Body of pancreas (tissue), 4 donors: ENCODE measurements at regions not wholly inside any gene's neighbourhood (a gene's known extent, or its start where the extent isn't known, plus 50 kb on each side); places are given as distances from the start of the nearest gene placed in this dataset.

ENCODE experiments used
- ATAC-seq: fragments of 150-250 bp; one replicate; pipeline ENCODE4 v1.9.1; 2016
- DNase-seq, 4 donors: peaks; one replicate each; pipeline ENCODE4 v3.0.0-alpha.2; 2019
- H3K27ac ChIP-seq, 4 donors: fragments of 200-600 bp; sonication (generic); 1 replicate in 3 of 4; 2 replicates in 1 of 4; pipeline versions ENCODE4 v1.5.1 to v1.6.1; 2016 to 2019; ENCODE audit warnings: mild to moderate bottlenecking in 1 of 4, mixed read lengths in 1 of 4, moderate library complexity in 1 of 4
- H3K27me3 ChIP-seq, 2 donors: fragments of 200-600 bp; sonication (generic); one replicate each; pipeline ENCODE4 v1.6.0; 2016; ENCODE audit warnings: mild to moderate bottlenecking in 1 of 2
- H3K36me3 ChIP-seq, 2 donors: fragments of 200-600 bp; sonication (generic); replicated peaks in 1 of 2; 2 replicates each; pipeline ENCODE4 v1.5.1; 2016; ENCODE audit warnings: low read depth in 2 of 2; ENCODE audit not compliant: insufficient read depth in 1 of 2
- H3K4me1 ChIP-seq: fragments of 200-600 bp; sonication (generic); one replicate; pipeline ENCODE4 v1.6.0; 2016
- H3K4me3 ChIP-seq, 2 donors: fragments of 200-600 bp; sonication (generic); 1 replicate in 1 of 2; 2 replicates in 1 of 2; pipeline ENCODE4 v1.5.1; 2016 to 2019
- H3K9me3 ChIP-seq, 3 donors: fragments of 200-600 bp; sonication (generic); 1 replicate in 2 of 3; 2 replicates in 1 of 3; pipeline ENCODE4 v1.5.1; 2016
- CTCF ChIP-seq, 7 experiments: fragments of 450-650 bp in 4 of 7; fragments of 200-600 bp in 3 of 7; sonication (generic) in 3 of 7; IDR thresholded peaks; one replicate each; pipeline ENCODE4 v1.5.1; 2016 to 2019; ENCODE audit warnings: antibody characterized with exemption in 7 of 7
- POLR2A ChIP-seq, 3 donors: fragments of 450-650 bp; IDR thresholded peaks; one replicate each; pipeline ENCODE4 v1.6.1; 2016; ENCODE audit warnings: antibody characterized with exemption in 3 of 3, mild to moderate bottlenecking in 2 of 3
- whole genome bisulfite sequencing, 2 donors: methylation state at CpG; one replicate each; pipeline ENCODE4 v1.1.5; 2017; 5-methylcytosine and 5-hydroxymethylcytosine counted together
- intact Hi-C: fragments of 100-400 bp; cut with DNase I; formaldehyde crosslinking; loops from one replicate; pipeline ENCODE4 v1.15.1; 2023

- TF ChIP-seq CTCF (IDR thresholded peaks at IDR 0.05) (no peak), POLR2A (IDR thresholded peaks at IDR 0.05) (no peak)
- Histone ChIP-seq H3K27ac (no peak overlapping the region), H3K4me3 (no peak overlapping the region), H3K4me1 (no peaks in the 10 kb centered on the region), H3K9me3 (no peaks in the 10 kb centered on the region), H3K36me3 (no peaks in the 10 kb centered on the region), H3K27me3 (no peaks in the 10 kb centered on the region)
- WGBS, 2 donors, result 73 to 79% methylated on average over 3 of the region's 3 CpGs
- intact Hi-C loops, result no loop called here
- no peak for ATAC-seq
- DNase-seq, result no peak
Measured at GRCh38 chr18:76594966-76595365, 99.9 kb upstream of the ZNF516 start.

GRCh38 chr18:76593843-76594242 lies 98.8 kb upstream of the ZNF516 start:
- intact Hi-C loops, result no loop called here
- H3K27me3 ChIP-seq, result no peaks in the 10 kb centered on the region
- H3K4me1 ChIP-seq, result no peaks in the 10 kb centered on the region
- ATAC-seq, result no peak
- no peak for TF ChIP-seq POLR2A (IDR thresholded peaks at IDR 0.05)
- no peak for TF ChIP-seq CTCF (IDR thresholded peaks at IDR 0.05)
- no peak overlapping the region for H3K4me3 ChIP-seq
- H3K36me3 ChIP-seq, result no peaks in the 10 kb centered on the region
- no peaks in the 10 kb centered on the region for H3K9me3 ChIP-seq
- no peak overlapping the region for H3K27ac ChIP-seq
- 78% methylated on average over 2 of the region's 2 CpGs for WGBS, 2 donors
- no peak for DNase-seq

GRCh38 chr18:76592981-76593381 lies 97.9 kb upstream of the ZNF516 start:
- no peaks in the 10 kb centered on the region for H3K36me3 ChIP-seq
- ATAC-seq (no peak), DNase-seq (no peak)
- TF ChIP-seq POLR2A (IDR thresholded peaks at IDR 0.05), result no peak
- TF ChIP-seq CTCF (IDR thresholded peaks at IDR 0.05), result peak in 1 of 7 experiments; percentile 3
- H3K27ac ChIP-seq, result no peak overlapping the region
- no peaks in the 10 kb centered on the region for H3K27me3 ChIP-seq
- no peaks in the 10 kb centered on the region for H3K9me3 ChIP-seq
- WGBS, 2 donors, result 9 to 17% methylated on average over 10 of the region's 10 CpGs
- H3K4me1 ChIP-seq, result no peaks in the 10 kb centered on the region
- no peak overlapping the region for H3K4me3 ChIP-seq
- intact Hi-C loops, result no loop called here

- Histone ChIP-seq H3K9me3 (no peaks in the 10 kb centered on the region), H3K36me3 (no peaks in the 10 kb centered on the region), H3K27ac (no peak overlapping the region), H3K27me3 (no peaks in the 10 kb centered on the region), H3K4me3 (no peak overlapping the region), H3K4me1 (no peaks in the 10 kb centered on the region)
- TF ChIP-seq POLR2A (IDR thresholded peaks at IDR 0.05) (no peak), CTCF (IDR thresholded peaks at IDR 0.05) (no peak)
- ATAC-seq (no peak), DNase-seq (no peak)
- 76 to 77% methylated on average over 6 of the region's 6 CpGs for WGBS, 2 donors
- intact Hi-C loops, result no loop called here
Measured at GRCh38 chr18:76592096-76592495, 97.1 kb upstream of the ZNF516 start.

- ATAC-seq, result no peak
- intact Hi-C loops, result no loop called here
Measured at GRCh38 chr18:76589866-76590265, 94.8 kb upstream of the ZNF516 start.

More at GRCh38 chr18:76589866-76590265, 94.8 kb upstream of the ZNF516 start:
- TF ChIP-seq CTCF (IDR thresholded peaks at IDR 0.05) (no peak), POLR2A (IDR thresholded peaks at IDR 0.05) (no peak)
- 75 to 77% methylated on average over 12 to 14 of the region's 14 CpGs for WGBS, 2 donors
- H3K27me3 ChIP-seq, result no peaks in the 10 kb centered on the region
- H3K27ac ChIP-seq, result no peak overlapping the region
- no peaks in the 10 kb centered on the region for H3K36me3 ChIP-seq
- no peaks in the 10 kb centered on the region for H3K9me3 ChIP-seq
- no peaks in the 10 kb centered on the region for H3K4me1 ChIP-seq
- DNase-seq, result no peak
- no peak overlapping the region for H3K4me3 ChIP-seq
